OCI-LY7 (cell line): ENCODE measurements at regions not wholly inside any gene's neighbourhood (a gene's known extent, or its start where the extent isn't known, plus 50 kb on each side); places are given as distances from the start of the nearest gene placed in this dataset.

Experiments used
- BruUV-seq: library from RNA; stranded (reverse); fragments of 400-500 nt; replicated peaks from 2 replicates; lab custom pipeline; 2021; lab: Mats Ljungman, UMichigan
- CTCF ChIA-PET: fragments of 300-600 bp; sonication (Branson Sonifier 250); formaldehyde crosslinking; loops from one replicate; lab custom pipeline; 2022; ENCODE audit warnings: antibody characterized with exemption; ENCODE audit not compliant: unreplicated experiment; lab: Charles Lee
- POLR2A ChIA-PET: fragments of 300-600 bp; sonication (Branson Sonifier 250); formaldehyde crosslinking; loops from one replicate; lab custom pipeline; 2022; ENCODE audit warnings: antibody characterized with exemption; lab: Charles Lee
- DNase-seq: peaks from one replicate; pipeline ENCODE4 v3.0.0-alpha.2; 2015; ENCODE audit warnings: low spot score
- H2AFZ ChIP-seq: fragments of 200-600 bp; sonication (generic), shearing (Covaris generic); 2 replicates; pipeline ENCODE4 v1.6.1; 2014; ENCODE audit warnings: mild to moderate bottlenecking, antibody characterized with exemption, low read length, moderate library complexity
- H3K27ac ChIP-seq: fragments of 200-600 bp; sonication (generic); 2 replicates; pipeline ENCODE4 v1.5.1; 2014; ENCODE audit warnings: mixed run types, low read depth, mild to moderate bottlenecking, moderate library complexity, low read length, inconsistent platforms; ENCODE audit not compliant: poor library complexity, severe bottlenecking
- H3K36me3 ChIP-seq: fragments of 200-600 bp; sonication (generic); 2 replicates; pipeline ENCODE4 v1.6.1; 2014; ENCODE audit warnings: mild to moderate bottlenecking, antibody characterized with exemption, low read length, moderate library complexity, mixed read lengths; ENCODE audit not compliant: insufficient read depth
- H3K4me1 ChIP-seq: fragments of 200-600 bp; sonication (generic); 2 replicates; pipeline ENCODE4 v1.5.1; 2014; ENCODE audit warnings: mild to moderate bottlenecking, low read length; ENCODE audit not compliant: insufficient read depth, poor library complexity, severe bottlenecking
- H3K4me2 ChIP-seq: fragments of 200-600 bp; sonication (generic); 2 replicates; pipeline ENCODE4 v1.6.1; 2014; ENCODE audit warnings: mild to moderate bottlenecking, low read length
- H3K4me3 ChIP-seq: fragments of 200-600 bp; sonication (generic); 2 replicates; pipeline ENCODE4 v1.5.1; 2014; ENCODE audit warnings: mild to moderate bottlenecking, low read depth, low read length; ENCODE audit not compliant: poor library complexity, severe bottlenecking
- H3K79me2 ChIP-seq: fragments of 200-600 bp; sonication (generic); 2 replicates; pipeline ENCODE4 v1.6.1; 2016; ENCODE audit warnings: low read depth, mild to moderate bottlenecking, low read length, moderate library complexity, mixed read lengths; ENCODE audit not compliant: insufficient read depth
- H3K9me2 ChIP-seq: fragments of 200-600 bp; sonication (generic); 2 replicates; pipeline ENCODE4 v1.6.1; 2016; ENCODE audit warnings: mild to moderate bottlenecking, low read length, mixed read lengths; ENCODE audit not compliant: insufficient read depth
- H3K9me3 ChIP-seq: fragments of 200-600 bp; sonication (generic); 2 replicates; pipeline ENCODE4 v1.6.1; 2014; ENCODE audit warnings: mild to moderate bottlenecking, mixed run types, low read length, mixed read lengths
- H4K20me1 ChIP-seq: fragments of 200-600 bp; sonication (generic); 2 replicates; pipeline ENCODE4 v1.6.1; 2014; ENCODE audit warnings: mild to moderate bottlenecking, antibody characterized with exemption, low read length, moderate library complexity, mixed read lengths; ENCODE audit not compliant: insufficient read depth
- CTCF ChIP-seq: fragments of 200-600 bp; sonication (generic); conservative IDR thresholded peaks from 2 replicates; pipeline ENCODE4 v1.5.1; 2014; ENCODE audit warnings: mild to moderate bottlenecking, antibody characterized with exemption, low read length, moderate library complexity, mixed read lengths
- EZH2phosphoT487 ChIP-seq: fragments of 200-600 bp; sonication (generic); IDR thresholded peaks from 2 replicates; pipeline ENCODE4 v1.6.1; 2018; ENCODE audit warnings: low read depth, borderline replicate concordance, mild to moderate bottlenecking, mixed run types, antibody characterized with exemption, low read length, moderate library complexity, mixed read lengths
- intact Hi-C: fragments of 100-400 bp; cut with micrococcal nuclease; formaldehyde crosslinking; loops from one replicate; pipeline ENCODE4 v1.10.0; 2022; ENCODE audit not compliant: unreplicated experiment

GRCh38 chr10:6815346-6815745 lies 235.3 kb upstream of the PRKCQ start:
- BruUV-seq, result no TSS peak
- DNase-seq, result no peak
- no peak overlapping the region for H3K4me3 ChIP-seq
- no peaks in the 10 kb centered on the region for H3K79me2 ChIP-seq
- no peak overlapping the region for H2AFZ ChIP-seq
- H3K27ac ChIP-seq, result no peak overlapping the region
- CTCF ChIA-PET, result no interaction called here
- POLR2A ChIA-PET, result no interaction called here
- H3K9me3 ChIP-seq, result no peaks in the 10 kb centered on the region
- H3K4me2 ChIP-seq, result no peak overlapping the region
- TF ChIP-seq EZH2phosphoT487 (no peak), CTCF (no peak)
- H4K20me1 ChIP-seq, result no peaks in the 10 kb centered on the region
- H3K36me3 ChIP-seq, result no peaks in the 10 kb centered on the region
- intact Hi-C loops, result no loop called here
- H3K4me1 ChIP-seq, result no peaks in the 10 kb centered on the region
- H3K9me2 ChIP-seq, result no peaks in the 10 kb centered on the region

- BruUV-seq, result no TSS peak
- ChIA-PET CTCF (no interaction called here), POLR2A (no interaction called here)
- no peaks in the 10 kb centered on the region for H3K36me3 ChIP-seq
- H2AFZ ChIP-seq, result no peak overlapping the region
- no peaks in the 10 kb centered on the region for H4K20me1 ChIP-seq
- no peaks in the 10 kb centered on the region for H3K9me2 ChIP-seq
- H3K4me1 ChIP-seq, result no peaks in the 10 kb centered on the region
- no peaks in the 10 kb centered on the region for H3K79me2 ChIP-seq
- no peak for TF ChIP-seq CTCF
- TF ChIP-seq EZH2phosphoT487, result no peak
- no peak overlapping the region for H3K27ac ChIP-seq
- DNase-seq, result no peak
- intact Hi-C loops, result no loop called here
- no peaks in the 10 kb centered on the region for H3K9me3 ChIP-seq
- no peak overlapping the region for H3K4me2 ChIP-seq
- H3K4me3 ChIP-seq, result no peak overlapping the region
Observed at GRCh38 chr10:6813856-6814255, 233.8 kb upstream of the PRKCQ start.

- BruUV-seq, result no TSS peak
- Histone ChIP-seq H3K4me1 (no peaks in the 10 kb centered on the region), H3K36me3 (no peaks in the 10 kb centered on the region), H3K27ac (no peak overlapping the region), H3K79me2 (no peaks in the 10 kb centered on the region), H3K4me3 (no peak overlapping the region), H3K4me2 (no peak overlapping the region), H3K9me3 (no peaks in the 10 kb centered on the region), H3K9me2 (no peaks in the 10 kb centered on the region), H4K20me1 (no peaks in the 10 kb centered on the region), H2AFZ (no peak overlapping the region)
- intact Hi-C loops, result no loop called here
- DNase-seq, result no peak
- ChIA-PET POLR2A (interaction anchor here (0.6 kb wide), 1 partner anchor 22 kb away, joined by 3 read pairs; no protein-coding TSS in a partner anchor), CTCF (no interaction called here)
- no peak for TF ChIP-seq CTCF
- TF ChIP-seq EZH2phosphoT487, result no peak
Observed at GRCh38 chr10:6813306-6813705, 233.2 kb upstream of the PRKCQ start.
